IPS-20b (cell line): ENCODE measurements at regions not wholly inside any gene's neighbourhood (a gene's known extent, or its start where the extent isn't known, plus 50 kb on each side); places are given as distances from the start of the nearest gene placed in this dataset.

Experiments
- H3K27ac ChIP-seq: one replicate; pipeline ENCODE4 v1.5.1; 2013; ENCODE audit warnings: low read length
- H3K27me3 ChIP-seq: 2 replicates; pipeline ENCODE4 v1.6.1; 2013; ENCODE audit warnings: mild to moderate bottlenecking, low read length, inconsistent platforms; ENCODE audit not compliant: insufficient read depth
- H3K36me3 ChIP-seq: 2 replicates; pipeline ENCODE4 v1.6.1; 2013; ENCODE audit warnings: low read depth, mild to moderate bottlenecking, inconsistent platforms, low read length, moderate library complexity; ENCODE audit not compliant: insufficient read depth
- H3K4me1 ChIP-seq: 2 replicates; pipeline ENCODE4 v1.6.1; 2013; ENCODE audit warnings: mild to moderate bottlenecking, control low read depth, inconsistent platforms, low read length, moderate library complexity; ENCODE audit not compliant: insufficient read depth
- H3K4me3 ChIP-seq: 2 replicates; pipeline ENCODE4 v1.5.1; 2013; ENCODE audit warnings: mild to moderate bottlenecking, low read length, inconsistent platforms
- H3K9ac ChIP-seq: 2 replicates; pipeline ENCODE4 v1.6.1; 2013; ENCODE audit warnings: low read depth, mild to moderate bottlenecking, inconsistent platforms, low read length, moderate library complexity
- H3K9me3 ChIP-seq: 2 replicates; pipeline ENCODE4 v1.6.1; 2013; ENCODE audit warnings: mild to moderate bottlenecking, low read depth, low read length, inconsistent platforms; ENCODE audit not compliant: insufficient read depth

- no peaks in the 10 kb centered on the region for H3K36me3 ChIP-seq
- H3K9me3 ChIP-seq, result no peaks in the 10 kb centered on the region
- no peak overlapping the region for H3K27ac ChIP-seq
- H3K27me3 ChIP-seq, result no peaks in the 10 kb centered on the region
- H3K4me1 ChIP-seq, result no peaks in the 10 kb centered on the region
- no peak overlapping the region for H3K9ac ChIP-seq
- H3K4me3 ChIP-seq, result no peak overlapping the region
Measured at GRCh38 chr3:56885879-56886278, 84.1 kb upstream of the ARHGEF3 start.

GRCh38 chr3:56885453-56885852 lies 83.7 kb upstream of the ARHGEF3 start:
- H3K9ac ChIP-seq, result no peak overlapping the region
- H3K27me3 ChIP-seq, result no peaks in the 10 kb centered on the region
- H3K4me3 ChIP-seq, result no peak overlapping the region
- H3K9me3 ChIP-seq, result no peaks in the 10 kb centered on the region
- H3K36me3 ChIP-seq, result no peaks in the 10 kb centered on the region
- no peak overlapping the region for H3K27ac ChIP-seq
- no peaks in the 10 kb centered on the region for H3K4me1 ChIP-seq

GRCh38 chr3:56884387-56884786 lies 82.6 kb upstream of the ARHGEF3 start:
- no peaks in the 10 kb centered on the region for H3K27me3 ChIP-seq
- no peaks in the 10 kb centered on the region for H3K9me3 ChIP-seq

GRCh38 chr3:56883828-56884227 lies 82.1 kb upstream of the ARHGEF3 start:
- no peaks in the 10 kb centered on the region for H3K4me1 ChIP-seq
- no peak overlapping the region for H3K27ac ChIP-seq
- H3K36me3 ChIP-seq, result no peaks in the 10 kb centered on the region
- H3K4me3 ChIP-seq, result no peak overlapping the region
- no peak overlapping the region for H3K9ac ChIP-seq
- no peaks in the 10 kb centered on the region for H3K9me3 ChIP-seq
- H3K27me3 ChIP-seq, result no peaks in the 10 kb centered on the region

More at GRCh38 chr3:56884387-56884786, 82.6 kb upstream of the ARHGEF3 start:
- H3K27ac ChIP-seq, result no peak overlapping the region
- no peaks in the 10 kb centered on the region for H3K4me1 ChIP-seq
- no peak overlapping the region for H3K4me3 ChIP-seq
- H3K36me3 ChIP-seq, result no peaks in the 10 kb centered on the region
- H3K9ac ChIP-seq, result no peak overlapping the region

GRCh38 chr3:56882896-56883295 lies 81.1 kb upstream of the ARHGEF3 start:
- Histone ChIP-seq H3K4me3 (no peak overlapping the region), H3K27ac (no peak overlapping the region), H3K36me3 (no peaks in the 10 kb centered on the region), H3K9ac (no peak overlapping the region), H3K27me3 (no peaks in the 10 kb centered on the region), H3K4me1 (peaks cover 3% of the 10 kb centered on the region; the same call in 1 of the 2 replicates), H3K9me3 (no peaks in the 10 kb centered on the region)

GRCh38 chr3:56881841-56882240 lies 80.1 kb upstream of the ARHGEF3 start:
- H3K27ac ChIP-seq, result no peak overlapping the region
- no peaks in the 10 kb centered on the region for H3K36me3 ChIP-seq
- H3K4me3 ChIP-seq, result no peak overlapping the region
- H3K9ac ChIP-seq, result no peak overlapping the region
- no peaks in the 10 kb centered on the region for H3K9me3 ChIP-seq
- H3K27me3 ChIP-seq, result no peaks in the 10 kb centered on the region
- peaks cover 3% of the 10 kb centered on the region; the same call in 1 of the 2 replicates for H3K4me1 ChIP-seq

GRCh38 chr3:56880720-56881575 lies 79.2 kb upstream of the ARHGEF3 start:
- no peaks in the 10 kb centered on the region for H3K9me3 ChIP-seq
- H3K36me3 ChIP-seq, result no peaks in the 10 kb centered on the region
- H3K4me1 ChIP-seq, result peaks cover 8% of the 10 kb centered on the region
- H3K9ac ChIP-seq, result no peak overlapping the region
- H3K4me3 ChIP-seq, result no peak overlapping the region
- H3K27ac ChIP-seq, result no peak overlapping the region
- no peaks in the 10 kb centered on the region for H3K27me3 ChIP-seq

- no peaks in the 10 kb centered on the region for H3K36me3 ChIP-seq
- H3K4me3 ChIP-seq, result no peak overlapping the region
- H3K27ac ChIP-seq, result no peak overlapping the region
- H3K27me3 ChIP-seq, result no peaks in the 10 kb centered on the region
- H3K9me3 ChIP-seq, result no peaks in the 10 kb centered on the region
- H3K4me1 ChIP-seq, result peaks cover 8% of the 10 kb centered on the region
- H3K9ac ChIP-seq, result no peak overlapping the region
Measured at GRCh38 chr3:56879436-56880215, 77.9 kb upstream of the ARHGEF3 start.

- no peak overlapping the region for H3K4me3 ChIP-seq
- H3K9ac ChIP-seq, result no peak overlapping the region
- H3K4me1 ChIP-seq, result peaks cover 8% of the 10 kb centered on the region
- no peaks in the 10 kb centered on the region for H3K9me3 ChIP-seq
- no peak overlapping the region for H3K27ac ChIP-seq
- no peaks in the 10 kb centered on the region for H3K27me3 ChIP-seq
- no peaks in the 10 kb centered on the region for H3K36me3 ChIP-seq
Measured at GRCh38 chr3:56878074-56878473, 76.3 kb upstream of the ARHGEF3 start.

- Histone ChIP-seq H3K4me1 (peaks cover 8% of the 10 kb centered on the region), H3K9me3 (no peaks in the 10 kb centered on the region), H3K9ac (no peak overlapping the region), H3K36me3 (no peaks in the 10 kb centered on the region), H3K27me3 (no peaks in the 10 kb centered on the region), H3K27ac (no peak overlapping the region), H3K4me3 (no peak overlapping the region)
Measured at GRCh38 chr3:56876916-56877315, 75.2 kb upstream of the ARHGEF3 start.

GRCh38 chr3:56874269-56874668 lies 72.5 kb upstream of the ARHGEF3 start:
- no peak overlapping the region for H3K27ac ChIP-seq
- H3K36me3 ChIP-seq, result no peaks in the 10 kb centered on the region
- H3K4me3 ChIP-seq, result no peak overlapping the region
- H3K27me3 ChIP-seq, result no peaks in the 10 kb centered on the region
- no peak overlapping the region for H3K9ac ChIP-seq
- no peaks in the 10 kb centered on the region for H3K9me3 ChIP-seq
- peaks cover 8% of the 10 kb centered on the region for H3K4me1 ChIP-seq

- Histone ChIP-seq H3K9ac (no peak overlapping the region), H3K9me3 (no peaks in the 10 kb centered on the region), H3K4me3 (no peak overlapping the region), H3K4me1 (no peaks in the 10 kb centered on the region), H3K27ac (no peak overlapping the region), H3K27me3 (no peaks in the 10 kb centered on the region), H3K36me3 (no peaks in the 10 kb centered on the region)
Measured at GRCh38 chr3:56870436-56870835, 68.7 kb upstream of the ARHGEF3 start.
